Globus pallidus (tissue), 1 donor: ENCODE measurements at regions not wholly inside any gene's neighbourhood (a gene's known extent, or its start where the extent isn't known, plus 50 kb on each side); places are given as distances from the start of the nearest gene placed in this dataset.
"Not testable (repeated sequence)": the region's sequence is repeated elsewhere in the genome, so short reads cannot be mapped to it uniquely, and the experiment has no call there.

Experiments
- DNase-seq: peaks from one replicate; pipeline ENCODE4 v3.0.0-alpha.2; 2015; ENCODE audit warnings: low spot score

DNA sequence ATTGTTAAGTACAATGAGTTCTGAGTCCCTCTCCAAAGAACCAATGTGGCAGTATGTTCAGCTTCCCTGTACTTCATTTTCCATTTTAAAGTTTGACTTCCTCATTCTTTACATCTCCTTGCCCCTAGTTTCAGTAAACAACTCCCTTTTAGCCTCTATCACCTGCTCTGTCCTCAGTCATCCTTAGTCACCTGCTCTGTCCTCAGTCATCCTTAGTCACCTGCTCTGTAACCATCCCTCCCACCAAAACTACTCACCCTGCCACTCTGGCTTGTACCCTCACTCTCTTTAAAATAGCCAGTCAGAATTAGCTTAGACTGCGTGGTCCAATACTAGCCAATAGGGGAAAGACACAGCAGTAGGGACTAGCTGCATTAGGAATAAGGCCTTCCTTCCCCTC, 259.9 kb upstream of the TBL1XR1 start:
- not testable (repeated sequence) for DNase-seq

- no peak for DNase-seq
Observed at GRCh38 chr3:177459401-177459800, 262.1 kb upstream of the TBL1XR1 start.

GRCh38 chr3:177460047-177460446, 262.8 kb upstream of the TBL1XR1 start:
- DNase-seq = no peak

DNA sequence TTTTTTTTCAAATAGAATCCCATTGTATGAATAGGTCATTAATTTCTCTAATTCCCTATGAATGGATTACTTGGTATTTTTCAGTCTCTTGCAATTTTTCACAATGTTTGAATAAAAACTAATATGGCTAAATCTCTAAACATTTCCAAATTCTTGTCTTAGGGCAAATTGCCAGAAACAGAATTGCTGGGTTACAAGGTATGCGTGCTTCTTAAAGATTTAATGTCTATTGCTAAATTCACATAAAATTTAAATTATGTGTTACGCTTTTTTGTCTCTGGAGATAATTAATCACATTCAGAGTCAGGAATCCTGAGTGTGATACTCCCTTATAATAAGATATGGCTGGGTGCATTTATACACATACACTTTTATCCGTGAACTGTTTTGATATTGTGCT, 264.5 kb upstream of the TBL1XR1 start:
- DNase-seq = no peak

DNA sequence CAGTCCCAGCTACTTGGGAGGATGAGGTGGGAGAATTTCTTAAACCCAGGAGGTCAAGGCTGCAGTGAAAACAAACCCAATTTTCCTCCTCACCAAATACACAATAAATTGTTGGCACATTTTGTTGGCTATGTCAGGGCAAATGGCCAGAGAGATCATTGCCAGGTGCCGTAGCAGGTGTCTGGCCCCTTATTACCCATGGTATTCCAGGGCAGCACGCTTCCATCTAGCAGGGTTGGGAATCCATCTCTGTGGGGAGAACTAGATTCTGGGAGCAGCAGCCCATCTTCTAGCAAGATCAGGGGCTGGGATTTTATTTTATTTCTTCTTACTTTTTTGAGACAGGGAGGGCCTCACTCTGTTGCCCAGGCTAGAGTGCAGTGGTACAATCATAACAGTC, 266.1 kb upstream of the TBL1XR1 start:
- DNase-seq = not testable (repeated sequence)

GRCh38 chr3:177463863-177464262, 266.6 kb upstream of the TBL1XR1 start:
- DNase-seq = no peak

- no peak for DNase-seq
Observed at GRCh38 chr3:177464392-177465256, 267.3 kb upstream of the TBL1XR1 start.

- no peak for DNase-seq
Observed at GRCh38 chr3:177465257-177465642, 268.0 kb upstream of the TBL1XR1 start.

- DNase-seq = no peak
Observed at GRCh38 chr3:177466074-177466473, 268.8 kb upstream of the TBL1XR1 start.

- DNase-seq = not testable (repeated sequence)
Observed at GRCh38 chr3:177466622-177467021, 269.3 kb upstream of the TBL1XR1 start.

GRCh38 chr3:177467247-177467985, 270.1 kb upstream of the TBL1XR1 start:
- DNase-seq = no peak

DNA sequence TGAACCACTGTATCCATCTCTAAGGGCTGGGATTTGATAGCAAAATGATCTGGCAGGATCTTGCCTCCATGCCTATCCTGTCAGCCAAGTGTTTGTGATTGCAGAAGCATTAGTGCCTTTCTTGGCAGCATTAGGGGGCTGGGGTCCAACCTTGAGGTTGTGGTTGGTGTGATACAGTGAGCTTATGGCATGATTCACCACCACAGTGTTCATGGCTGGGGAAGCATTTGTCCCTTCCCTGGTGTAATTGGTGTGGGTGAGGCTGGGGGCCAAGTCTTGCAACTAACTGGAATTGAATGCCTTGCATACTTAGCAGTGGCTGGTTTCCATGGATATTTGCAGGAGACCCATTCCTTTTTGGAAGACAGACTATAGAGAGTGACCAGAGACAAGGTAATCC, 271.0 kb upstream of the TBL1XR1 start:
- DNase-seq = no peak

GRCh38 chr3:177468816-177469215, 271.5 kb upstream of the TBL1XR1 start:
- DNase-seq = no peak

DNA sequence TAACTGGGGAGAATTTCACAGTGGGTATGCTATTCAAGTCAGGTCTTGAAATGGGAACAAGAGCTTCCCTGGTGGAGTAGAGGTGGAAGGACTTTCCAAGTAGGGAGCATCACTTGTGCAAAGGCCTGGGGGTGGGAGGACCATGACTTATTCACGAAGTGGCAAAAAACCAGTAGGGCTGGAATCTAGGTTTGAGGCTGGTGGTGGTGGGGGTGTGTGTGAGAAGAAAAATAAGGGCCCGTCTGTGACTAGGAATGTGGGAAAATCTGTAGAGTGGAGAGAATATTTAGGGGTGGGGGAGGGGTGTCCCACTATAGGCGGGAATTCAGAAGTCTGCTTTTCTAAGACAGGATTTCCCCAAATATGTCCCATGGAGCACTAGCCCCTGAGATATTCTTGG, 271.9 kb upstream of the TBL1XR1 start:
- DNase-seq = no peak

DNA sequence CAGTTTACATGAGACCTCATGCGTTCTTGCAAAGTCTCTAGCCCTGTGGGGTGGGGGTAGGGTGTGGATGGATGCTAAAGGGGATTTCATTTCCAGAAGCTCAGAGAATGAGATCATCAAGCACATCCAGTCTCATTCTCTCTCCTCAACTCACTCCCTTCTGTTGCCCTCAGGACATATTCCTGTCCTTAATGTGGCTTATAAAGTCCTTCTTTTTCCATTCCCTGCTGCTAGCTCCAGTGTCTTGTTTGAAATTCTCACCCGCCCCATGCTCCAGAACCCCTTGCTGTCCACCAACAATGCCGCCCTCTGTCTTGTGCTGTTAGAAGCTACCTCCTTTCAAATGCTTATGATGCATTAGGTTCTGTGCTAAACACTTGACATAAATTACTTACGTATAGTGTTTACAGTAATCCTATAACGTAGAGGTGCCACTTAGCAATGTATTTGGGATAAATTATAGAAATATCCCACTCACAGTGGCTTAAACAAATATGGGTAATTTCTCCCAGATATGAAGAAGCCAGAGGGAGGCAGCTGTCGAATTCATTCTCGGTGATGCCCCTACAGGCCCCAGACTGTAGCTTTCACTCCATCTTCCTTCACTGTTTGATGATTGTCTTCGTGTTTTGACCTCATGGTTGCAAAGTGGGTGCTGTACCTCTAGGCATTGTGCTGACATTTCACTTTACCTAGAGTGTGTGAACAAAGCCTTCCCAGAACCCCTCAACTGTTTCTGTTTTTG, 273.1 kb upstream of the TBL1XR1 start:
- DNase-seq = no peak

GRCh38 chr3:177471733-177472480, 274.6 kb upstream of the TBL1XR1 start:
- DNase-seq = peak; percentile 66

DNA sequence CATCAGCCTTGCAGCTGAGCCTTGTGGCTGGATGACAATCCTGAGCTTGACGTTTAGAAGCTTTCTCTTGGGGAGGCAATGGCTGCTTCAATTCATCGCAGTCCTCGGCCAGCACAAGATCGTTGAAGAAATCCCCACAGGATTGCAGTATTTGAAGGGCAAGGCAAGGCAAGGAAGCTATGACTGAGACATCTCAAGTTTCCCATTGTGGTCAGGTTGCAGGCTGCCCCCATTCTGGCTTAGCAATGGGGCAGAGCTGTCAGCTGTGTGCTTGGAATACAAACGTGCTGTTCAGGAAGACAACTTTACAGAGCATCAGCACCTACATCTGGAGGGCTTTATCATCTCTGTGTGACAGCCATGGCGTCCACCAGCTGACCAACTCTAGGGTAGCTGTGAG, 275.9 kb upstream of the TBL1XR1 start:
- DNase-seq = no peak

DNA sequence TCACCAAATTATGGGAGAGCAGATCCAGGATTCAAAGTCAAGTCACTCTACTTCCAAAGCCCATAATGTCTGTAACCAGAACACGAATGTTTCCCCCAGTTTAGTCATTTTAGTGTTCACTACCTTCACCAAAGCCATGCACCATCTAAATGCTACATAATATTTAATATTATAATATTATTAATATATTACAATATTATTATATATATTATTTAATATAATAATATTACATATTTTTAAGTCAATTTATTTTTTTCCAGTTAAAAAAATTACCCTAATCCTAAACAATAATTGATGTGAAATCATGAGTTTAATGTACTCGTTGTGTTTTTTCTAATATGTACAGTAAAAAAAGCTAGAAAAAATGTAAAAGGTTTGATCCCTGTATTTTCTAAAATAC, 276.6 kb upstream of the TBL1XR1 start:
- DNase-seq = no peak

GRCh38 chr3:177474652-177475355, 277.5 kb upstream of the TBL1XR1 start:
- DNase-seq = no peak

- no peak for DNase-seq
Observed at GRCh38 chr3:177475356-177475665, 278.0 kb upstream of the TBL1XR1 start.

GRCh38 chr3:177476495-177476894, 279.2 kb upstream of the TBL1XR1 start:
- DNase-seq = no peak
